ENCODE measurements at regions not wholly inside any gene's neighbourhood (a gene's known extent, or its start where the extent isn't known, plus 50 kb on each side); places are given as distances from the start of the nearest gene placed in this dataset.

GRCh38 chr5:56328753-56329560, 95.8 kb upstream of the ANKRD55 start:
- no peak overlapping the region for H3K4me3 ChIP-seq (replicated peaks in 1 of 2; ENCODE audit: low read depth in 2 of 2, low read length in 2 of 2)
- TF ChIP-seq, protein P1, sequence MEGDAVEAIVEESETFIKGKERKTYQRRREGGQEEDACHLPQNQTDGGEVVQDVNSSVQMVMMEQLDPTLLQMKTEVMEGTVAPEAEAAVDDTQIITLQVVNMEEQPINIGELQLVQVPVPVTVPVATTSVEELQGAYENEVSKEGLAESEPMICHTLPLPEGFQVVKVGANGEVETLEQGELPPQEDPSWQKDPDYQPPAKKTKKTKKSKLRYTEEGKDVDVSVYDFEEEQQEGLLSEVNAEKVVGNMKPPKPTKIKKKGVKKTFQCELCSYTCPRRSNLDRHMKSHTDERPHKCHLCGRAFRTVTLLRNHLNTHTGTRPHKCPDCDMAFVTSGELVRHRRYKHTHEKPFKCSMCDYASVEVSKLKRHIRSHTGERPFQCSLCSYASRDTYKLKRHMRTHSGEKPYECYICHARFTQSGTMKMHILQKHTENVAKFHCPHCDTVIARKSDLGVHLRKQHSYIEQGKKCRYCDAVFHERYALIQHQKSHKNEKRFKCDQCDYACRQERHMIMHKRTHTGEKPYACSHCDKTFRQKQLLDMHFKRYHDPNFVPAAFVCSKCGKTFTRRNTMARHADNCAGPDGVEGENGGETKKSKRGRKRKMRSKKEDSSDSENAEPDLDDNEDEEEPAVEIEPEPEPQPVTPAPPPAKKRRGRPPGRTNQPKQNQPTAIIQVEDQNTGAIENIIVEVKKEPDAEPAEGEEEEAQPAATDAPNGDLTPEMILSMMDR (IDR thresholded peaks at IDR 0.05; ENCODE audit: low read depth, low read length), result no peak
- DNase-seq (ENCODE audit: low read depth in 2 of 2), result peak; percentile 29 to 69

- no peak overlapping the region for H3K4me3 ChIP-seq (replicated peaks in 1 of 2; ENCODE audit: low read depth in 2 of 2, low read length in 2 of 2)
- TF ChIP-seq, protein P1 (IDR thresholded peaks at IDR 0.05; ENCODE audit: low read depth, low read length), result no peak
- no peak for DNase-seq (ENCODE audit: low read depth in 2 of 2)
These were observed 94.7 kb upstream of the ANKRD55 start for GRCh38 chr5:56327809-56328208.

DNA sequence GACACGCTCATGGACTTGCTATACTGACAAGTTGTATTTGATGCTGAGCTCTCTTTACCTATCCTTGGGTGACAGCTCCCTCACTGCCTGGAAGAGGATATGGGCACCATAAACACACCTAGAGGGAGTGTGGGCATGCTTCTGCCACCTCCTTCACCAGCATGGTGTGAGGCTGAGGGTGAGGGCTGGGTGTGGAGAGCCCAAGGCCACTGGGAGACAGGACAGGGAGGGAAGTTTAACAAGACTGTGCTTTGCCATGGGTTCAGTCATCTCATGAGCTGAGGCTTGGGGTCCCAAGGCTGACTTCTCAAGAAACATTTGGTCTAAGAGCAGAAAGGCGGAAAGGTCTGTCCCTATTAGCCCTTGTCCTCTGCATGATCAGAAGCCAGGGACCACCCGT, 93.6 kb upstream of the ANKRD55 start:
- TF ChIP-seq, protein P1 (IDR thresholded peaks at IDR 0.05; ENCODE audit: low read depth, low read length), result no peak
- no peak for DNase-seq (ENCODE audit: low read depth in 2 of 2)
- H3K4me3 ChIP-seq (replicated peaks in 1 of 2; ENCODE audit: low read depth in 2 of 2, low read length in 2 of 2), result no peak overlapping the region

GRCh38 chr5:56326116-56326515, 93.0 kb upstream of the ANKRD55 start:
- H3K4me3 ChIP-seq (replicated peaks in 1 of 2; ENCODE audit: low read depth in 2 of 2, low read length in 2 of 2), result no peak overlapping the region
- no peak for DNase-seq (ENCODE audit: low read depth in 2 of 2)
- TF ChIP-seq, protein P1 (IDR thresholded peaks at IDR 0.05; ENCODE audit: low read depth, low read length), result no peak

DNA sequence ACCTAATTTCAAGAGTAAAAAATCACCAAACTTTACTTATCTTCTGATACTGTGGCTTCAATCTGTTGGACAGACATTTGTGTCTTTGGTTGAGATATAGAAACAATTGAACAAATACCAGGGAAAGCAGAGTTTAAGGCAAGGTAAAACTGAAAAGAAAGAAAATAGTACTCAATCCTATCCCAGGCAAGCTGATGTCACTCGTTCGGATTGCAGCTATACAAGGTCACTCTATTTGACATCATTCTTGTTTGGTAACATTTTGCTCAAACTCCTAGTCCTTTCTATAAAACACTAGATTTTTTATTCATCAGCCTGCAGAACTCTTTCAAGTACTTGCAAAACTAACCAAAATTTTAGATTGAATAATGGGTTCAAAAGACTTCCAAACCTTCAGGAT, 91.9 kb upstream of the ANKRD55 start:
- no peak overlapping the region for H3K4me3 ChIP-seq (replicated peaks in 1 of 2; ENCODE audit: low read depth in 2 of 2, low read length in 2 of 2)
- TF ChIP-seq, protein P1 (IDR thresholded peaks at IDR 0.05; ENCODE audit: low read depth, low read length), result no peak
- no peak for DNase-seq (ENCODE audit: low read depth in 2 of 2)

DNA sequence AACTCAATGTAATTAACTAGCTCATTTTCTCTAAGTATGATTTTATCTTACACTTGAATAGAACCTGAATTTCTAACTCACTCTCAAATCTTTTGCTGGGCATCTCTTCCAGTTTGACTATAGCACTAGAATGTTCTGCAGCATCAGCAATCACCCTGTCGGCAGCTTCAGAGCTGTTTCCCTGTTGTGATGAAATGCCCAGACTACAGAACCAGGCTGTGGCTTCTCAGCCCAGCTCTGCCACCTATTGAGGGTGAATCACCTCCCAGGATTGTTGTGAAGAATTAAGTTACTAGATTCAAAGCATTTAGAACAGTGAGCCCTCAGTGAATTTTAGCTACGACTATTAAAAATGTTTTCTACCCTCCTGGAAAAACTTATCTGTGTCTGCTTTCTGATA, 90.4 kb upstream of the ANKRD55 start:
- no peak overlapping the region for H3K4me3 ChIP-seq (replicated peaks in 1 of 2; ENCODE audit: low read depth in 2 of 2, low read length in 2 of 2)
- DNase-seq (ENCODE audit: low read depth in 2 of 2), result peak; percentile 76 to 78
- TF ChIP-seq, protein P1 (IDR thresholded peaks at IDR 0.05; ENCODE audit: low read depth, low read length), result no peak

DNA sequence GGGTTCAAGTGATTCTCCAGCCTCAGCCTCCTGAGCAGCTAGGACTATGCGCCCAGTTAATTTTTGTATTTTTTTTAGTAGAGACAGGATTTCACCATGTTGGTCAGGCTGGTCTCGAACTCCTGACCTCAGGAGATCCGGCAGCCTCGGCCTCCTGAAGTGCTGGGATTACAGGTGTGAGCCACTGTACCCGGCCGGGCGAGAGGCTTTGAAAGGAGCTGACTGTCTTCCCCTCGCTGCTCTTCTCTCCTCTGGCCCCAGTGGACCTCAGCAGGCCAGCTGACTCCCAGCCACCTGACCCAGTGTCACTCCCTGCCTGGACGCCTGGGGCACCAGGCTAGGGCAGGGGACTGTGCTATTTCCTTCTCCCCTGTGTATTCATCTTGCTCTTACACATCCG, 89.5 kb upstream of the ANKRD55 start:
- H3K4me3 ChIP-seq (replicated peaks in 1 of 2; ENCODE audit: low read depth in 2 of 2, low read length in 2 of 2), result no peak overlapping the region
- DNase-seq (ENCODE audit: low read depth in 2 of 2), result no peak
- TF ChIP-seq, protein P1 (IDR thresholded peaks at IDR 0.05; ENCODE audit: low read depth, low read length), result no peak
